H1 (cell line): ENCODE measurements at regions not wholly inside any gene's neighbourhood (a gene's known extent, or its start where the extent isn't known, plus 50 kb on each side); places are given as distances from the start of the nearest gene placed in this dataset.

ENCODE experiments used
- CTCF ChIA-PET: fragments of 300-600 bp; sonication (Branson Sonifier 250); formaldehyde crosslinking; loops from one replicate; lab custom pipeline; 2021; ENCODE audit not compliant: partially characterized antibody; lab: Charles Lee
- POLR2A ChIA-PET: fragments of 300-600 bp; sonication (Branson Sonifier 250); formaldehyde crosslinking; loops from one replicate; lab custom pipeline; 2021; ENCODE audit warnings: inconsistent platforms; ENCODE audit not compliant: partially characterized antibody; lab: Charles Lee
- DNase-seq, 2 experiments: peaks; one replicate each; pipeline versions ENCODE4 v3.0.0 to v3.0.0-alpha.2; 2010 to 2022; ENCODE audit warnings: low spot score in 2 of 2, low read depth in 1 of 2, mixed read lengths in 1 of 2
- FAIRE-seq: peaks from 2 replicates; lab custom pipeline; 2011; peaks lifted over from hg19 to GRCh38; lab: Jason Lieb, UNC
- H2AFZ ChIP-seq: 2 replicates; pipeline ENCODE4 v1.8.1; 2012; ENCODE audit warnings: low read length, inconsistent platforms
- H2AK5ac ChIP-seq: 2 replicates; pipeline ENCODE4 v1.6.1; 2013; ENCODE audit warnings: low read depth, low read length
- H2BK120ac ChIP-seq: replicated peaks from 2 replicates; pipeline ENCODE3; 2013; ENCODE audit warnings: low read depth, low read length, inconsistent platforms
- H2BK12ac ChIP-seq: 2 replicates; pipeline ENCODE4 v1.6.1; 2013; ENCODE audit warnings: low read depth, low read length
- H2BK15ac ChIP-seq: 2 replicates; pipeline ENCODE4 v1.6.1; 2013; ENCODE audit warnings: low read length
- H2BK20ac ChIP-seq: 2 replicates; pipeline ENCODE4 v1.6.1; 2013; ENCODE audit warnings: low read length
- H2BK5ac ChIP-seq: 2 replicates; pipeline ENCODE4 v1.6.1; 2013; ENCODE audit warnings: low read depth, low read length
- H3K14ac ChIP-seq: 2 replicates; pipeline ENCODE4 v1.6.1; 2013; ENCODE audit warnings: inconsistent platforms; ENCODE audit not compliant: insufficient read length
- H3K18ac ChIP-seq: 2 replicates; pipeline ENCODE4 v1.6.1; 2013; ENCODE audit warnings: low read length; ENCODE audit errors: extremely low read depth
- H3K23ac ChIP-seq: 2 replicates; pipeline ENCODE4 v1.6.1; 2013; ENCODE audit warnings: inconsistent platforms; ENCODE audit not compliant: insufficient read length
- H3K23me2 ChIP-seq: 2 replicates; pipeline ENCODE4 v1.6.1; 2013; ENCODE audit warnings: low read depth, low read length
- H3K27ac ChIP-seq: 2 replicates; pipeline ENCODE4 v1.6.1; 2011; ENCODE audit warnings: low read depth, low read length, inconsistent platforms
- H3K27me3 ChIP-seq, 4 experiments: replicated peaks in 1 of 4; 1 replicate in 1 of 4; 2 replicates in 3 of 4; pipeline versions ENCODE4 v1.6.1 to v1.8.1; 2011 to 2013; ENCODE audit warnings: low read length in 3 of 4, mild to moderate bottlenecking in 3 of 4, inconsistent platforms in 2 of 4, mixed read lengths in 2 of 4, moderate library complexity in 1 of 4; ENCODE audit not compliant: control insufficient read depth in 3 of 4, insufficient read depth in 3 of 4; ENCODE audit errors: extremely low read depth in 1 of 4
- H3K36me3 ChIP-seq, 4 experiments: 2 replicates each; pipeline versions ENCODE4 v1.6.1 to v1.8.1; 2011 to 2013; ENCODE audit warnings: mild to moderate bottlenecking in 4 of 4, low read length in 3 of 4, moderate library complexity in 2 of 4, control low read depth in 1 of 4, inconsistent platforms in 1 of 4; ENCODE audit not compliant: insufficient read depth in 4 of 4, control insufficient read depth in 2 of 4
- H3K4ac ChIP-seq: replicated peaks from 2 replicates; pipeline ENCODE3; 2013; ENCODE audit warnings: low read length, low read depth, mixed read lengths, inconsistent platforms; ENCODE audit not compliant: insufficient read length
- H3K4me1 ChIP-seq, 4 experiments: replicated peaks in 1 of 4; 1 replicate in 1 of 4; 2 replicates in 3 of 4; pipeline versions ENCODE4 v1.6.1 to v1.8.1; 2011 to 2013; ENCODE audit warnings: low read length in 3 of 4, inconsistent platforms in 2 of 4, mixed read lengths in 1 of 4; ENCODE audit not compliant: insufficient read depth in 4 of 4, control insufficient read depth in 3 of 4
- H3K4me2 ChIP-seq, 2 experiments: 2 replicates each; pipeline versions ENCODE4 v1.6.1 to v1.8.1; 2011 to 2013; ENCODE audit warnings: low read depth in 2 of 2, low read length in 2 of 2, control low read depth in 1 of 2, inconsistent platforms in 1 of 2, mild to moderate bottlenecking in 1 of 2; ENCODE audit not compliant: insufficient read depth in 1 of 2
- H3K4me3 ChIP-seq, 4 experiments: fragments of 200-600, 300-600 bp in 1 of 4; sonication (generic), shearing (Covaris generic), sonication (Bioruptor Twin) in 1 of 4; 2 replicates each; pipeline versions ENCODE4 v1.5.1 to v1.8.1; 2011 to 2016; ENCODE audit warnings: low read length in 4 of 4, low read depth in 3 of 4, control low read depth in 2 of 4, inconsistent platforms in 2 of 4, mild to moderate bottlenecking in 2 of 4, mixed read lengths in 1 of 4, moderate library complexity in 1 of 4; ENCODE audit not compliant: insufficient read depth in 2 of 4; ENCODE audit errors: extremely low read depth in 1 of 4
- H3K56ac ChIP-seq: replicated peaks from 2 replicates; pipeline ENCODE3; 2013; ENCODE audit warnings: low read depth, mild to moderate bottlenecking, mixed read lengths, low read length, inconsistent platforms; ENCODE audit not compliant: insufficient read length
- H3K79me1 ChIP-seq: 2 replicates; pipeline ENCODE4 v1.6.1; 2013; ENCODE audit warnings: low read depth, low read length, control low read depth
- H3K79me2 ChIP-seq, 2 experiments: 2 replicates each; pipeline versions ENCODE4 v1.6.1 to v1.8.1; 2012 to 2013; ENCODE audit warnings: low read length in 2 of 2, mild to moderate bottlenecking in 2 of 2, inconsistent platforms in 1 of 2; ENCODE audit not compliant: insufficient read depth in 2 of 2, control insufficient read depth in 1 of 2
- H3K9ac ChIP-seq, 4 experiments: replicated peaks in 1 of 4; 1 replicate in 1 of 4; 2 replicates in 3 of 4; pipeline versions ENCODE4 v1.6.1 to v1.8.1; 2011 to 2013; ENCODE audit warnings: low read depth in 3 of 4, low read length in 3 of 4, control low read depth in 2 of 4, mild to moderate bottlenecking in 2 of 4, moderate library complexity in 2 of 4, inconsistent platforms in 1 of 4; ENCODE audit errors: extremely low read depth in 1 of 4
- H3K9me3 ChIP-seq, 2 experiments: 2 replicates each; pipeline versions ENCODE4 v1.6.1 to v1.8.1; 2012 to 2013; ENCODE audit warnings: mild to moderate bottlenecking in 2 of 2, moderate library complexity in 2 of 2, control low read depth in 1 of 2, inconsistent platforms in 1 of 2, low read depth in 1 of 2, low read length in 1 of 2, mixed read lengths in 1 of 2; ENCODE audit not compliant: insufficient read depth in 2 of 2
- H4K20me1 ChIP-seq, 2 experiments: replicated peaks in 1 of 2; 2 replicates each; pipeline versions ENCODE3 to v1.8.1; 2011 to 2013; ENCODE audit warnings: inconsistent platforms in 2 of 2, low read length in 2 of 2, mild to moderate bottlenecking in 1 of 2; ENCODE audit not compliant: insufficient read depth in 2 of 2, control insufficient read depth in 1 of 2
- H4K5ac ChIP-seq: 2 replicates; pipeline ENCODE4 v1.6.1; 2013; ENCODE audit warnings: low read length, low read depth, mixed read lengths, inconsistent platforms; ENCODE audit not compliant: insufficient read length
- H4K8ac ChIP-seq: 2 replicates; pipeline ENCODE4 v1.8.0; 2013; ENCODE audit warnings: mild to moderate bottlenecking, moderate library complexity, low read length, inconsistent platforms; ENCODE audit not compliant: insufficient read depth; ENCODE audit errors: extremely low read depth
- H4K91ac ChIP-seq: replicated peaks from 2 replicates; pipeline ENCODE3; 2013; ENCODE audit warnings: low read length, mixed read lengths, inconsistent platforms; ENCODE audit not compliant: insufficient read length
- CREB1 ChIP-seq: IDR thresholded peaks from 2 replicates; pipeline ENCODE4 v1.6.1; 2012; ENCODE audit warnings: inconsistent platforms
- GABPA ChIP-seq: IDR thresholded peaks from 2 replicates; pipeline ENCODE4 v1.6.1; 2011; ENCODE audit warnings: mild to moderate bottlenecking, low read length, moderate library complexity, borderline replicate concordance; ENCODE audit not compliant: insufficient read depth
- TAF1 ChIP-seq: IDR thresholded peaks from 2 replicates; pipeline ENCODE4 v1.6.1; 2011; ENCODE audit warnings: mild to moderate bottlenecking, low read depth, low read length
- TAF7 ChIP-seq: optimal IDR thresholded peaks from 2 replicates; pipeline ENCODE3; 2011; ENCODE audit warnings: low read depth, mild to moderate bottlenecking, inconsistent platforms, low read length, moderate library complexity, borderline replicate concordance
- WGBS, 2 experiments: shearing (Covaris generic) in 1 of 2; methylation state at CpG; one replicate each; pipeline versions ENCODE4 v1.1.6 to v1.1.7; 2013 to 2015; ENCODE audit warnings: low lambda C conversion rate in 2 of 2, mixed read lengths in 2 of 2, inconsistent platforms in 1 of 2, low coverage in 1 of 2, missing lambda C conversion rate in 1 of 2; ENCODE audit not compliant: insufficient replicate concordance in 2 of 2, insufficient coverage in 1 of 2, insufficient read length in 1 of 2; ENCODE audit errors: extremely low coverage in 1 of 2, missing lambda C conversion rate in 1 of 2; 5-methylcytosine and 5-hydroxymethylcytosine counted together

DNA sequence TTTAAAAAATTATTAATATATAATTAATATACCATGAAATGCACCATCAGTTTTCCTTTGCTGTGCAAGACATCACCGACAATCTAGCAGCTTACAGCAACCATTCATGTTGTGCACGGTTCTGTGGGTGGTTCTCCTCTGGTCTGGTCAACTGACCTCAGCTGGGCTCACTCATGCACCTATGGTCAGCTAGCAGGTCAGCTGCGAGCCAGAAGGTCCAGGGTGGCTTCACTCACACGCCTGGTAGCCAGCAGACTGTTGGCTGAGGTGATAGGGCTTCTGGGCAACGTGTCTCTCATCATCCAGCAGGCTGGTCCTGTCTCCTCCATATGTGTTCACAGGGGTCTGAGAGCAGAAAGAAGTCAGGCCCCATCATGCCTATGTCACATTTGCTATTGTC, 210.4 kb downstream of the KIF26A start:
- no peak overlapping the region for H3K18ac ChIP-seq
- H3K27me3 ChIP-seq: no peaks in the 10 kb centered on the region
- H2AFZ ChIP-seq: no peak overlapping the region
- H2BK20ac ChIP-seq: no peak overlapping the region
- no peak overlapping the region for H4K91ac ChIP-seq
- H3K23me2 ChIP-seq: no peaks in the 10 kb centered on the region
- no peak for DNase-seq
- H2BK5ac ChIP-seq: no peak overlapping the region
- H3K23ac ChIP-seq: no peak overlapping the region
- no peak overlapping the region for H3K27ac ChIP-seq
- no peak for TF ChIP-seq TAF1
- no peak for TF ChIP-seq TAF7
- no peak for TF ChIP-seq CREB1
- no peak for TF ChIP-seq GABPA
- no peak overlapping the region for H4K5ac ChIP-seq
- no peak overlapping the region for H2BK15ac ChIP-seq
- 85% methylated on average over 5 of the region's 5 CpGs; no CpG with 5 or more reads in 1 of the 2 experiments for WGBS, 2 experiments
- H3K4me3 ChIP-seq: no peak overlapping the region
- H3K4ac ChIP-seq: no peak overlapping the region
- H2BK120ac ChIP-seq: no peak overlapping the region
- H3K79me1 ChIP-seq: no peaks in the 10 kb centered on the region
- no peak overlapping the region for H3K14ac ChIP-seq
- H2AK5ac ChIP-seq: no peak overlapping the region
- no peaks in the 10 kb centered on the region for H3K79me2 ChIP-seq
- H4K20me1 ChIP-seq: no peaks in the 10 kb centered on the region
- H4K8ac ChIP-seq: no peak overlapping the region
- no peak overlapping the region for H3K4me2 ChIP-seq
- H3K56ac ChIP-seq: no peak overlapping the region
- FAIRE-seq: no peak
- ChIA-PET CTCF (no interaction called here), POLR2A (no interaction called here)
- peaks cover 0 to 4% (median 2%) of the 10 kb centered on the region in 4 experiments; a peak in 3 of 7 replicates for H3K4me1 ChIP-seq
- H3K9ac ChIP-seq: no peak overlapping the region
- H3K9me3 ChIP-seq: peaks cover 0 to 4% of the 10 kb centered on the region in 2 experiments; a peak in 1 of 4 replicates
- no peak overlapping the region for H2BK12ac ChIP-seq
- H3K36me3 ChIP-seq: no peaks in the 10 kb centered on the region
